Ascending aorta (tissue), 2 donors: ENCODE measurements at regions not wholly inside any gene's neighbourhood (a gene's known extent, or its start where the extent isn't known, plus 50 kb on each side); places are given as distances from the start of the nearest gene placed in this dataset.

Source experiments
- DNase-seq, 2 donors: peaks; one replicate each; pipeline ENCODE4 v3.0.0-alpha.2; 2019; ENCODE audit warnings: low spot score in 2 of 2
- H3K27ac ChIP-seq, 2 donors: fragments of 200-600 bp; sonication (generic); one replicate each; pipeline ENCODE4 v1.5.1; 2016 to 2017; ENCODE audit warnings: mild to moderate bottlenecking in 1 of 2
- H3K27me3 ChIP-seq: fragments of 200-600 bp; sonication (generic); one replicate; pipeline ENCODE4 v1.5.1; 2017
- H3K36me3 ChIP-seq, 2 donors: fragments of 200-600 bp; sonication (generic); one replicate each; pipeline ENCODE4 v1.5.1; 2016
- H3K4me1 ChIP-seq, 2 donors: fragments of 200-600 bp; sonication (generic); one replicate each; pipeline ENCODE4 v1.5.1; 2016 to 2017; ENCODE audit warnings: mild to moderate bottlenecking in 1 of 2
- H3K4me3 ChIP-seq, 2 donors: fragments of 200-600 bp; sonication (generic); one replicate each; pipeline ENCODE4 v1.5.1; 2016 to 2017; ENCODE audit warnings: mild to moderate bottlenecking in 1 of 2
- H3K9me3 ChIP-seq, 2 donors: fragments of 200-600 bp; sonication (generic); one replicate each; pipeline ENCODE4 v1.5.1; 2016
- CTCF ChIP-seq, 3 experiments: fragments of 200-600 bp in 2 of 3; fragments of 450-650 bp in 1 of 3; sonication (generic) in 2 of 3; IDR thresholded peaks; one replicate each; pipeline ENCODE4 v1.5.1; 2016 to 2019; ENCODE audit warnings: antibody characterized with exemption in 3 of 3, mild to moderate bottlenecking in 1 of 3, moderate library complexity in 1 of 3
- intact Hi-C: fragments of 100-400 bp; cut with DNase I; formaldehyde crosslinking; loops from one replicate; pipeline ENCODE4 v1.15.1; 2023

DNA sequence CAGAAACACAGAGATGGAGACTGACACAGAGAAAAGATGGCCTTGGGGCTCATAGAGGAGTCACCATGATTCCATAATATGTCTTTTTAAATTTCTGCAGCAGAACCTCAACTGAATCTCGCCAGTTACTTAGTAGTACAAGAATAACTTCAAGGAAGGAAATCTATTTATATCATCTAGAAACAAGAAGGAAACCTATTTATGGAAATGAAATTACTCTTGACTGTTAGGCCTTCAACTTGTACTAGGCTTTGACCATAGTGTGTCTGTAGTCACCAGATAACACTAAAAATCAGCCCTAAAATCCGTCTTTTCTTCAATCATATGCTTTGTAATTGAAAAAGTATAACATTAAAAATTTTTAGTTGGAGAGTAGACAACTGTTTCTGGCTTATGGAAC lies 740.4 kb downstream of the TRIML1 start:
- no peak for DNase-seq
- no peaks in the 10 kb centered on the region for H3K9me3 ChIP-seq
- TF ChIP-seq CTCF (IDR thresholded peaks at IDR 0.05), result no peak
- H3K36me3 ChIP-seq, result no peaks in the 10 kb centered on the region
- H3K4me1 ChIP-seq, result no peaks in the 10 kb centered on the region
- H3K27ac ChIP-seq, result no peak overlapping the region
- H3K27me3 ChIP-seq, result no peaks in the 10 kb centered on the region
- no peak overlapping the region for H3K4me3 ChIP-seq
- intact Hi-C loops, result no loop called here

- Histone ChIP-seq H3K27me3 (no peaks in the 10 kb centered on the region), H3K4me3 (no peak overlapping the region), H3K9me3 (no peaks in the 10 kb centered on the region), H3K4me1 (no peaks in the 10 kb centered on the region), H3K36me3 (no peaks in the 10 kb centered on the region), H3K27ac (no peak overlapping the region)
- no peak for DNase-seq
- intact Hi-C loops, result no loop called here
- TF ChIP-seq CTCF (IDR thresholded peaks at IDR 0.05), result no peak
These were observed 748.7 kb downstream of the TRIML1 start for GRCh38 chr4:188887905-188888304.

- no peak for TF ChIP-seq CTCF (IDR thresholded peaks at IDR 0.05)
- H3K9me3 ChIP-seq, result peaks cover 0 to 3% of the 10 kb centered on the region in 2 donors
These were observed 753.6 kb downstream of the TRIML1 start for GRCh38 chr4:188892837-188893236.

DNA sequence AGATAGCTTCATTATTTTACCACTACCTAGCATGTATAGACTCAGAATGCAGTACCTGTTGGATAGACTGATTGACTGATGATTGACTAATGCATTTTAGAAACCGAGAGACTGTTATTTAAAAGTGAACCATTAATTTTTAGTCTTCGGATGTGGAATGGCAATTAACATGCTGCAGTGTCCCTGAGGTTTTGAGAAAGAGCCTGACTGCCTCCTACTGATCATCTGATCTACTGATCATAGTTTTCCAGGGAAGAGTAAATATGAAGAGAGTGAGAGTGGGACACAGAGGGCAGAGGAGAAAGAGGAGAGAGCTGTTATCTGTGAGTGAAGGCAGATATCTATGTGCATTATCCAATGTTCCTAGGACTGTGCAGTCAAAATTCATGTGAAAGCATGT lies 764.7 kb downstream of the TRIML1 start:
- H3K36me3 ChIP-seq, result no peaks in the 10 kb centered on the region
- intact Hi-C loops, result no loop called here
- no peak overlapping the region for H3K4me3 ChIP-seq
- H3K4me1 ChIP-seq, result no peaks in the 10 kb centered on the region
- H3K9me3 ChIP-seq, result no peaks in the 10 kb centered on the region
- H3K27me3 ChIP-seq, result no peaks in the 10 kb centered on the region
- no peak for TF ChIP-seq CTCF (IDR thresholded peaks at IDR 0.05)
- H3K27ac ChIP-seq, result no peak overlapping the region
- no peak for DNase-seq

More at GRCh38 chr4:188892837-188893236, 753.6 kb downstream of the TRIML1 start:
- DNase-seq, result no peak
- intact Hi-C loops, result no loop called here
- no peak overlapping the region for H3K27ac ChIP-seq
- H3K27me3 ChIP-seq, result no peaks in the 10 kb centered on the region
- H3K4me1 ChIP-seq, result no peaks in the 10 kb centered on the region
- H3K4me3 ChIP-seq, result no peak overlapping the region
- H3K36me3 ChIP-seq, result no peaks in the 10 kb centered on the region

GRCh38 chr4:188904617-188905016 lies 765.4 kb downstream of the TRIML1 start:
- H3K4me1 ChIP-seq, result no peaks in the 10 kb centered on the region
- no peak overlapping the region for H3K4me3 ChIP-seq
- DNase-seq, result no peak
- no peak overlapping the region for H3K27ac ChIP-seq
- H3K9me3 ChIP-seq, result no peaks in the 10 kb centered on the region
- intact Hi-C loops, result no loop called here
- no peaks in the 10 kb centered on the region for H3K36me3 ChIP-seq
- H3K27me3 ChIP-seq, result no peaks in the 10 kb centered on the region
- no peak for TF ChIP-seq CTCF (IDR thresholded peaks at IDR 0.05)

- no peak for TF ChIP-seq CTCF (IDR thresholded peaks at IDR 0.05)
These were observed 766.0 kb downstream of the TRIML1 start for GRCh38 chr4:188905248-188905647.

More at GRCh38 chr4:188905248-188905647, 766.0 kb downstream of the TRIML1 start:
- no peak for DNase-seq
- H3K4me1 ChIP-seq, result no peaks in the 10 kb centered on the region
- no peak overlapping the region for H3K4me3 ChIP-seq
- intact Hi-C loops, result no loop called here
- H3K27ac ChIP-seq, result no peak overlapping the region
- H3K9me3 ChIP-seq, result no peaks in the 10 kb centered on the region
- no peaks in the 10 kb centered on the region for H3K36me3 ChIP-seq
- no peaks in the 10 kb centered on the region for H3K27me3 ChIP-seq
